ENCODE measurements at regions not wholly inside any gene's neighbourhood (a gene's known extent, or its start where the extent isn't known, plus 50 kb on each side); places are given as distances from the start of the nearest gene placed in this dataset.

- DNase-seq (ENCODE audit: low spot score in 2 of 2), result no peak
- H3K4me3 ChIP-seq (ENCODE audit: low read depth, poor library complexity, severe bottlenecking), result no peak overlapping the region
- intact Hi-C loops (cut with DNase I; ENCODE audit: low total_unique reads), result no loop called here
- 77% methylated on average over 9 of the region's 9 CpGs for WGBS, 2 donors
- TF ChIP-seq, protein P1, sequence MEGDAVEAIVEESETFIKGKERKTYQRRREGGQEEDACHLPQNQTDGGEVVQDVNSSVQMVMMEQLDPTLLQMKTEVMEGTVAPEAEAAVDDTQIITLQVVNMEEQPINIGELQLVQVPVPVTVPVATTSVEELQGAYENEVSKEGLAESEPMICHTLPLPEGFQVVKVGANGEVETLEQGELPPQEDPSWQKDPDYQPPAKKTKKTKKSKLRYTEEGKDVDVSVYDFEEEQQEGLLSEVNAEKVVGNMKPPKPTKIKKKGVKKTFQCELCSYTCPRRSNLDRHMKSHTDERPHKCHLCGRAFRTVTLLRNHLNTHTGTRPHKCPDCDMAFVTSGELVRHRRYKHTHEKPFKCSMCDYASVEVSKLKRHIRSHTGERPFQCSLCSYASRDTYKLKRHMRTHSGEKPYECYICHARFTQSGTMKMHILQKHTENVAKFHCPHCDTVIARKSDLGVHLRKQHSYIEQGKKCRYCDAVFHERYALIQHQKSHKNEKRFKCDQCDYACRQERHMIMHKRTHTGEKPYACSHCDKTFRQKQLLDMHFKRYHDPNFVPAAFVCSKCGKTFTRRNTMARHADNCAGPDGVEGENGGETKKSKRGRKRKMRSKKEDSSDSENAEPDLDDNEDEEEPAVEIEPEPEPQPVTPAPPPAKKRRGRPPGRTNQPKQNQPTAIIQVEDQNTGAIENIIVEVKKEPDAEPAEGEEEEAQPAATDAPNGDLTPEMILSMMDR (IDR thresholded peaks at IDR 0.05), result no peak
- no peak for TF ChIP-seq POLR2A (IDR thresholded peaks at IDR 0.05)
These were observed 287.6 kb upstream of the MGMT start for GRCh38 chr10:129179245-129179971.

- WGBS, 2 donors, result 77% methylated on average over 11 of the region's 11 CpGs
- TF ChIP-seq, protein P1 (IDR thresholded peaks at IDR 0.05), result no peak
- no peak for TF ChIP-seq POLR2A (IDR thresholded peaks at IDR 0.05)
- no peak overlapping the region for H3K4me3 ChIP-seq (ENCODE audit: low read depth, poor library complexity, severe bottlenecking)
- intact Hi-C loops (cut with DNase I; ENCODE audit: low total_unique reads), result no loop called here
- DNase-seq (ENCODE audit: low spot score in 2 of 2), result no peak
These were observed 286.9 kb upstream of the MGMT start for GRCh38 chr10:129179972-129180678.

- intact Hi-C loops (cut with DNase I; ENCODE audit: low total_unique reads), result no loop called here
- DNase-seq (ENCODE audit: low spot score in 2 of 2), result no peak
- H3K4me3 ChIP-seq (ENCODE audit: low read depth, poor library complexity, severe bottlenecking), result no peak overlapping the region
- WGBS, 2 donors, result 77 to 81% methylated on average over 7 of the region's 7 CpGs
- no peak for TF ChIP-seq POLR2A (IDR thresholded peaks at IDR 0.05)
- TF ChIP-seq, protein P1 (IDR thresholded peaks at IDR 0.05), result no peak
These were observed 282.8 kb upstream of the MGMT start for GRCh38 chr10:129184196-129184595.

GRCh38 chr10:129187331-129187730 is 279.7 kb upstream of the MGMT start:
- no peak for TF ChIP-seq POLR2A (IDR thresholded peaks at IDR 0.05)
- TF ChIP-seq, protein P1 (IDR thresholded peaks at IDR 0.05), result no peak
- intact Hi-C loops (cut with DNase I; ENCODE audit: low total_unique reads), result no loop called here
- WGBS, 2 donors, result 40 to 58% methylated on average over 2 of the region's 2 CpGs

GRCh38 chr10:129191797-129192196 is 275.2 kb upstream of the MGMT start:
- TF ChIP-seq, protein P1 (IDR thresholded peaks at IDR 0.05), result no peak
- no peak for TF ChIP-seq POLR2A (IDR thresholded peaks at IDR 0.05)
- intact Hi-C loops (cut with DNase I; ENCODE audit: low total_unique reads), result no loop called here
- DNase-seq (ENCODE audit: low spot score in 2 of 2), result no peak
- 13 to 46% methylated on average over 4 of the region's 4 CpGs for WGBS, 2 donors
- no peak overlapping the region for H3K4me3 ChIP-seq (ENCODE audit: low read depth, poor library complexity, severe bottlenecking)

More at GRCh38 chr10:129187331-129187730, 279.7 kb upstream of the MGMT start:
- no peak overlapping the region for H3K4me3 ChIP-seq (ENCODE audit: low read depth, poor library complexity, severe bottlenecking)
- DNase-seq (ENCODE audit: low spot score in 2 of 2), result no peak

Data from lower leg skin (tissue), 4 donors.